ENCODE measurements at regions not wholly inside any gene's neighbourhood (a gene's known extent, or its start where the extent isn't known, plus 50 kb on each side); places are given as distances from the start of the nearest gene placed in this dataset.

DNA sequence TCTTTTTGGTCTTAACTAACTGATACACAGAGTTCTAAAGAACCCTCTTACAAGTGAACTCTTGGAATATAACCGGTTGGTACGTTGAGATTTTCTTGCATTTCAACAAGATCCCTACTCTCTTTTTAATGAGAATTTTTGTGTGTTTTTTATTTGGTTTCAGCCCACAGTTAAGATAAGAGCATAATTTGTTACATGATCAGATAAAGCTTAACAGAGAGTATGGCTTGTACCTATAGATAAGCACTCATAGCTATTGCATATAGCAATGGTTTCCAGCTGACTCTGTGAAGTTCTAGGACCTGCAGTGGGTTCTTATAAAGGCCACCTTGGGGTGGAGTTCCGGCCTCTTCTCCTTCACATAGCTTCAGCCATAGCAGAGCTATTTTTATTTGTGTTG is 143.3 kb downstream of the SNX10 start:
- TF ChIP-seq, protein P1, sequence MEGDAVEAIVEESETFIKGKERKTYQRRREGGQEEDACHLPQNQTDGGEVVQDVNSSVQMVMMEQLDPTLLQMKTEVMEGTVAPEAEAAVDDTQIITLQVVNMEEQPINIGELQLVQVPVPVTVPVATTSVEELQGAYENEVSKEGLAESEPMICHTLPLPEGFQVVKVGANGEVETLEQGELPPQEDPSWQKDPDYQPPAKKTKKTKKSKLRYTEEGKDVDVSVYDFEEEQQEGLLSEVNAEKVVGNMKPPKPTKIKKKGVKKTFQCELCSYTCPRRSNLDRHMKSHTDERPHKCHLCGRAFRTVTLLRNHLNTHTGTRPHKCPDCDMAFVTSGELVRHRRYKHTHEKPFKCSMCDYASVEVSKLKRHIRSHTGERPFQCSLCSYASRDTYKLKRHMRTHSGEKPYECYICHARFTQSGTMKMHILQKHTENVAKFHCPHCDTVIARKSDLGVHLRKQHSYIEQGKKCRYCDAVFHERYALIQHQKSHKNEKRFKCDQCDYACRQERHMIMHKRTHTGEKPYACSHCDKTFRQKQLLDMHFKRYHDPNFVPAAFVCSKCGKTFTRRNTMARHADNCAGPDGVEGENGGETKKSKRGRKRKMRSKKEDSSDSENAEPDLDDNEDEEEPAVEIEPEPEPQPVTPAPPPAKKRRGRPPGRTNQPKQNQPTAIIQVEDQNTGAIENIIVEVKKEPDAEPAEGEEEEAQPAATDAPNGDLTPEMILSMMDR (IDR thresholded peaks at IDR 0.05) = no peak
- TF ChIP-seq POLR2A (IDR thresholded peaks at IDR 0.05) (no peak), EP300 (IDR thresholded peaks at IDR 0.05) (no peak)
